NAMALWA (cell line): ENCODE measurements at regions not wholly inside any gene's neighbourhood (a gene's known extent, or its start where the extent isn't known, plus 50 kb on each side); places are given as distances from the start of the nearest gene placed in this dataset.

Source experiments
- DNase-seq: peaks from one replicate; pipeline ENCODE4 v3.0.0-alpha.2; 2015; ENCODE audit warnings: low spot score

DNA sequence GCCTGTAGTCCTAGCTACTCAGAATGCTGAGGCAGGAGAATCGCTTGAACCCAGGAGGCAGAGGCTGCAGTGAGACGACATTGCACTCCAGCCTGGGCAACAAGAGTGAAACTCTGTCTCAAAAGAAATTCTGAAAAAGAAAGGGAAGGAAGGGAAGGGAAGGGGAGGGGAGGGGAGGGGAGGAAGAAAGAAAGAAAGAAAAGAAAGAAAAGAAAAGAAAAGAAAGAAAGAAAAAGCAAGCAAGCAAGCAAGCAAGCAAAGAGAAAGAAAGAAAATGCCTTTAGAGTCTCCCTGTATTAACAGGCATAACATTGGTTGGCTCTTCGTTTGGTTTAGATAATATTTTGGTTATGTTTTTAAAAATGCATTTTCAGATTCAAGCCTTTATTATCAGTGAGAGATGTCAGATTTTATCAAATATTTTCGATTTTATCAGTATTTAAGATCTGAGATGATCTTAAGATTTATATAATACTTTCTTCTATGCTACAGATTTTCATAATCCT is 281.1 kb downstream of the NPIPA8 start:
- DNase-seq: no peak

DNA sequence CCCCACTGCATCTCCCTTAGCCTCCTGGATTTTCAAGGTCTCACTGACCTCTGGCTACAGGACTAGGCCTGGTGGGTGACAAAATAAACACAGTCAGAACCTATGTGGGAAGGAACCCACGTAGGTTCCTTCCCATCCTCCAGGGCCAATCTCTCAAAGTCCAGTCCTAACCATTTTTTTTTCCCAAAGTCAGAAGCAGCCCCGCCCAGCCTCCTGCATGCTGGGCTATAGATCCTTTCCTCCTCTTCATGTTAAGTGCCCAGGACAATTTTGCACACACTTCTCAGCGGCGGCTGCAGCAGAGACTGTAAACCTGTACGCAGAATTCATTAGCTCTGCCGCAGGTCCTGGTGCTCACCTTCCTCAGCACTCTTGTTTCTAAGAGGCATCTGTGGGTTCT is 285.8 kb downstream of the NPIPA8 start:
- DNase-seq: no peak

DNA sequence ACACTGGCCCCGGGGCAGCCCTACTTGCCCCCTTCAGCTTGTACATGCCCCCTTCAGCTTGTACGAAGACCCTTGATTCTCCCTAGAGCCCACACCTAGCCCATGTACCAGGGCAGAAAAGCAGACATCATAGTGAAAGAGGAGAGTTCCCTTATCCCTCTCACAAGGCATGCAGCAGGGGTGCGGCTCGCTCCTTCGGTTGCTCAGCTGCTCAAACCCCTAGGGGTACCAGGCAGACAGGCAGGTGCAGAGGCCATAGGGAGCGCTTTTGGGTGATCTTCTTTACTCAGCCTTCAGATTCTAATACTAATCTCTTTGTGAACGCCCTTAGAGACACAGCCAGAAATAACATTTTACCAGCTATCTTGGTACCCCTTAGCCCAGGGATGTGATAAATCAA is 286.3 kb downstream of the NPIPA8 start:
- no peak for DNase-seq

DNA sequence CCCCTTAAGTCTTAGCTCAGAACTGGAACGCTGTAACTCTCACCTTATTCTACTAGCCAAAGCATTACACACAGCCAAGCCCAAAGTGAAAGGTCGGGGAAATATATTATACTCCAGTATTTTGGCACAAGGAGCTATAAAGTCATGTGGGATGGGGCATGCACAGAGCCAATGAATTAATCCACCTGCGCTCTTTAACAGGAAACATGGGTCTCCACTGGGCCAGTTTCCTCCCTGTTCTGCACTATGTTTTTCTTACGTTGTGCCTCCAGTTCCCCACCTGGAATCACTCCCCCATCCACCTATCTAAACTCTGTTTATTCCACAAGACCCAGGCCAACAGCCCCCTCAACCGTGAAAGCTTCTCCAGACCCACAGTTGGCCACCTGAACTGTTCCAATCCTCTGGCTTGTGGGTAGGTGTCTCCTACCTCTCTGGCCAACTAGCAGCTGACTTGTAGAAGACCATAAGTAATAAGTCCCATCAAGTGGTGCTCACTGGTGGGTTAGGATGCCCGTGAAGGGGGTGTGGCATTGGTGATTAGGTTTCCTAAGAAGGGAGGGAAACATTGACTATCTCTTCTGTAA is 286.9 kb downstream of the NPIPA8 start:
- DNase-seq: no peak

DNA sequence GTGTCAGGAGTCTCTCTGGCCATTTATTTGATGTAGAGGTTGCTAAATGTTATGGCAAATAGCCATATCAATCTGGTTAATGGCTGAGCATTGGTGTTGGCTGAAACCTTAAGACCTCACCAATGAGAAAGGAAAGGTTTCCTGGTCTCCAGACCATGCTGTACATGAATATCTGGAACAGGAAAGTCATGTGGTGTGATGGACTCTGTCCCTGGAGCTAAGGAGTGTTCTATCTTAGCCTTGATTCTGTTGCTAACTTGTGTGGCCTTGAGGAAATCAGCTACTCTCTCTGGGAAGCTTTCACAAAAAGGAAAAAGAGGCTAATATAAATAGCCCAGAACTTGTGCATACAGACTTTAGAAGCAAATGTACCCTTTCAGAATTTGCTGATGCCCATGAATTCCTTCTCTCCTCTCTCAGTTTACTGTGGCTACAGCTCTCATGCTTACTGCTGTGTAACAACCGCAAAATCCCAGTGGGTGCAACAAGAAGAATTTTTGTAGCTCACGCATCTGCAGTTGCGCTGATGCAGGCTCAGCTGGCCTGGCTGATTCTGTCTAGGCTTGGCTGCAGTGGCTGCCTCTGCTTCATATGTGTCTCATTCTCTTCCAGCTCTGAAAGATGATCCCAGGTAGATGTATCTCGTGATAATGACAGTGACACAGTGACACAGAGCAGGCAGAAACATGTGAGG is 287.5 kb downstream of the NPIPA8 start:
- DNase-seq: no peak

GRCh38 chr16:18047761-18048160 is 288.8 kb downstream of the NPIPA8 start:
- DNase-seq: no peak

- no peak for DNase-seq
These were observed 291.2 kb downstream of the NPIPA8 start for GRCh38 chr16:18045356-18045755.

- DNase-seq: no peak
These were observed 294.4 kb downstream of the NPIPA8 start for GRCh38 chr16:18041864-18042834.

DNA sequence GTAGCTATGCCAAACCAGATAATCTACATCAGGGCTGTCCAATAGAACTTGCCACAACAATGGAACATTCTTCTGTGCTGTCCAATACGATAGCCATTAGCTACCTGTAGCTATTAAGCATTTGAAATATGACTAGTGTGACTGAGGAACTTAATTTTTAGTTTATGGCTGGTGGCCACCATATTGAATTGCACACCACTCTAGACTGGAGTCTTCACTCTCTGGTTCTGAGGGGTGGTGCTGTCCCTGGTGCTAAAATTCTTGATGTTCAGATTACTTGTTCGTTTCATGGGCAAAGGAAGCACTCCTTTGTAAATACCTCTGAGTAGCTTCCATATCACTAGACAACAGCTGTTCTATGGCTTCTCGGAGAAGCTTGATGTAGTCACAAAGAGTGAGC is 296.6 kb downstream of the NPIPA8 start:
- no peak for DNase-seq

DNA sequence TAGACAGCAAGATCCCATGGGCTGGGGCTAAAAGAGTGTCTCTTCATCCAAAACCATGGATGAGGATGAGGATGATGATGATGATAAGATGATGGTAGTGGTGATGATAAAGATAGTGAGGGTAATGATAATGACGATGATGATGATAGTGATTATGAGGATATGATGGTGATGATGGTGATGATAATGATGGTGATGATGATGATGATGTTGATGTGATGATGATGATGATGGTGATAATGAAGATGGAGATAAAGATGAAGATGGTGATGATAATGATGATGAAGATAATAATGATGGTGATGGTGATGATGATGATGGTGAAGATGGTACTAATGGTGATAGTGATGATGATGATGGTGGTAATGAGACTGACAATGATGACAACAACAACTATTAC is 299.5 kb downstream of the NPIPA8 start:
- DNase-seq: no peak

- no peak for DNase-seq
These were observed 311.9 kb downstream of the NPIPA8 start for GRCh38 chr16:18024611-18025010.

GRCh38 chr16:18018376-18018775 is 318.2 kb downstream of the NPIPA8 start:
- no peak for DNase-seq

- DNase-seq: no peak
These were observed 322.7 kb downstream of the NPIPA8 start for GRCh38 chr16:18013863-18014262.

DNA sequence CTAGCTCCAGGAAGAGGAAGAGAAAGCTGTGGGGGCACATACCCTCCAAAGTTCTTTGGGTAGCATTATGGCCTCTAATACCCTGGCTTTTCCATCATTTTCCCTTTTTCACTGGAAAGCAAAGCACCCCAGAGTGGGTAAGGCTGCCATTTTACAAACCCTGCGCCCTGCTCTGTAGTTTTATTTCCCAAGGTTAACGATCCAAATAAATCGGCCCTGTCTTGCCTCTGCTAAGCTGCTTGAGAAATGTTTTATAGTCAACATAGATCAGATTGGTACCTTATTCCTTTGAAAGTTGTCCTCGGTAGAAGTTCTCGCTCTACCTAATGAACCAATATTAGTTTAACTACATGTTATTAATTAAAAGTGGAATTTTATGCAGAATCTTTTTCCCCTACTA is 328.2 kb downstream of the NPIPA8 start:
- DNase-seq: no peak

GRCh38 chr16:18003033-18003432 is 333.5 kb downstream of the NPIPA8 start:
- DNase-seq: no peak

DNA sequence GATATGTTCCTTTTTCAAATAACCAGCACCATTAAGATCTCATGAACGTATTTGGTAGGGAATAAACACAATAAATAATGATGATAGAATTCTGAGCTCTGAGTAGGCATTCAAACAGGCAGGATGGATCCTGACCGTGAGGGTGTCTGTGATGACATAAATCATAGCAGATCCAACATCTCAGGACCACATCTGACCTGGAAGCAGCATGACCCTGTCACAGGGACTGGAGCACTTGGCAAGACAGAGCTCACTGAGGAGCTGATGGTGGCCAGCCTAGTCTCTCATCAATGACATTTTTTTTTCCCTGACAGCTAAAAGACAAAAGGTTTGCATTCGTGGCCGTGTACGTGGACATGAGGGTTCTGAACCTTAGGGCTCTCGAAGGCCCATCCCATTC is 337.5 kb downstream of the NPIPA8 start:
- DNase-seq: no peak

DNA sequence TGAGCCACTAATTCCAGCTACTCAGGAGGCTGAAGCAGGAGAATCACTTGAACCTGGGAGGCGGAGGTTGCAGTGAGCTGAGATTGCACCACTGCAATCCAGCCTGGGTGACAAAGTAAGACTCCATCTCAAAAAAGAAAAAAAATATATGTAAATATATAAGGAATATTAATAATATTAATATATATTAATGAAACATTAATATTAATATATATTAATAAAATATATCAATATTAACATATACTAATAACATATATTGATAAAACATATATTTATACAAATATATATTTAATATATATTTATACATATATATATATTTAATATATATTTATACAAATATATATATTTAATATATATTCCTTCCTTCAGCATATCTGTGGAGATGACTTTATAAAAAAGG is 338.0 kb downstream of the NPIPA8 start:
- DNase-seq: no peak

- DNase-seq: no peak
These were observed 342.5 kb downstream of the NPIPA8 start for GRCh38 chr16:17994027-17994426.

- no peak for DNase-seq
These were observed 344.1 kb downstream of the NPIPA8 start for GRCh38 chr16:17992416-17992815.

GRCh38 chr16:17989255-17989654 is 347.3 kb downstream of the NPIPA8 start:
- no peak for DNase-seq

DNA sequence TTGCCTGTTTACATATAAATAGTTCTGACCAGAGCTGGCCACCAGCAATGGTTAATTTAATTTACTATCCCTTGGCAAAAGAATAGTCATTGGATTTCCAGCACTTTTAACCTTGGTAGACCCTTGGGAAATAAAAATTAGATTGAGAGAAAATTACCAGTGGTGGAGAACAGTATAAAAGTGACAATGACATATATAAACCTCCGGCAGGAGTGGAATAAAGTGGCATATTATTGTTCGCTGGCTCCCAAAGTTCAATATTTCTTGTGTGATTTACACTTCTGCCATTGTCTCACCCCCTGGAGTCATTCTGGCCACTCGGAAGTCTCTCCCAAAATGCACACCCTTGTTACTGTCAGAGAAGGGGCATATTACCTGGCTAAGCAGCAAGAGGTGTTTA is 347.7 kb downstream of the NPIPA8 start:
- no peak for DNase-seq

- DNase-seq: no peak
These were observed 349.5 kb downstream of the NPIPA8 start for GRCh38 chr16:17986991-17987390.

GRCh38 chr16:17984810-17985209 is 351.7 kb downstream of the NPIPA8 start:
- DNase-seq: no peak
